ES-I3 (cell line): ENCODE measurements at regions not wholly inside any gene's neighbourhood (a gene's known extent, or its start where the extent isn't known, plus 50 kb on each side); places are given as distances from the start of the nearest gene placed in this dataset.
"Not testable (repeated sequence)": the region's sequence is repeated elsewhere in the genome, so short reads cannot be mapped to it uniquely, and the experiment has no call there.

Source experiments
- H3K36me3 ChIP-seq: 2 replicates; pipeline ENCODE4 v1.6.1; 2013; ENCODE audit warnings: mild to moderate bottlenecking, low read length, control low read depth, moderate library complexity; ENCODE audit not compliant: insufficient read depth
- H3K4me1 ChIP-seq: 2 replicates; pipeline ENCODE4 v1.6.1; 2013; ENCODE audit warnings: mild to moderate bottlenecking, control low read depth, low read length; ENCODE audit not compliant: insufficient read depth
- H3K9ac ChIP-seq: 2 replicates; pipeline ENCODE4 v1.6.1; 2013; ENCODE audit warnings: low read depth, mild to moderate bottlenecking, low read length, moderate library complexity
- H3K9me3 ChIP-seq: 2 replicates; pipeline ENCODE4 v1.6.1; 2013; ENCODE audit warnings: mild to moderate bottlenecking, low read length, moderate library complexity; ENCODE audit not compliant: control insufficient read depth, insufficient read depth

DNA sequence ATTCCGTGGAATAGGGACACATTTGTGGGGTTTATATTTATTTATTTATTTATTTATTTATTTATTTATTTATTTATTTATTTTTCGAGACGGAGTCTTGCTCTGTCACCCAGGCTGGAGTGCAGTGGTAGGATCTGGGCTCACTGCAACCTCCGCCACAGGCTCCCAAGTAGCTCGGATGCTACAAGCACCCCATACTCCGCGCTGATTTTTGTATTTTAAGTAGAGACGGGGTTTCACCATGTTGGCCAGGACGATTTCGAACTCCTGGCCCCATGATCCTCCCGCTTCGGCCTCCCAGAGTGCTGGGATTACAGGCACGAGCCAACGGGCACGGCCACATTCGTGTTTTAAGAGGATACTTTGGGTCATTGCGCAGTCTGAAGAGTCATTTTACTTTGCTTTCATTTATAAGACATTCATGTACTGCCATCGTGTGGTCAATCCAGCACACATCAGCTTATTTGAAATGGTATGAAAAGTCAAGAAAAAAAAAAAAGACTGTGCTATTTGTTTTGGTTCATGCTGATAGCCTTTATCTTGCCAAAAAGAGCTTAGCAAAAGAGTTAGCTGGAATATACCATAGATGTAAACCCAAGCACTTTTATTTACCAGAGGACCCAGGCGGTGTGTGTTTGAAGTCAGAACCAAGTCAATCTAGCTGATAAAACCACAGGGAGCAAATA, 1075.0 kb downstream of the EPHA3 start:
- peak overlapping the region; percentile 14; the same call in 1 of the 2 replicates for H3K9ac ChIP-seq
- H3K9me3 ChIP-seq, H3K4me1 ChIP-seq, H3K36me3 ChIP-seq: not testable (repeated sequence)

DNA sequence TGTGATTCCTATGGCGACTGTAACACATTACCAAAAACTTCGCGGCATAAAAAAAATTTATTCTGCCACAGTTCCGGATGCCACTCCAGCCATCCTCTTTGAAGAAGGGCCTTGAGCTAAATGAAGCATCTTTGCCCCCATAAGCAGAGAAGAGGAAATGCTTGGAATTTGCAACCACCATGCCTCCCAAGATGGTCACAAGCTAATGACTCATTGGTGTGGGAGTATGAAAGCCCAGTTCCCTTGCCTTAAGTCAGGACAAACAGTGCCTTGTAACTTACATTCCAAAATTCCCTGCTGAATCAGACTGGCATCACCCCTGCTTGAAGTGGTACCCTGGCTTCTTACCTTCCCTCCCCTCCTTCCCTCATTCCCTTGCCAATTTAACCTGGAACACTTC, 1077.4 kb downstream of the EPHA3 start:
- 0 out of 2 replicates have a peak, but pooled peaks cover 4% of the 10 kb centered on the region for H3K4me1 ChIP-seq
- no peak overlapping the region for H3K9ac ChIP-seq
- no peaks in the 10 kb centered on the region for H3K36me3 ChIP-seq
- no peaks in the 10 kb centered on the region for H3K9me3 ChIP-seq

DNA sequence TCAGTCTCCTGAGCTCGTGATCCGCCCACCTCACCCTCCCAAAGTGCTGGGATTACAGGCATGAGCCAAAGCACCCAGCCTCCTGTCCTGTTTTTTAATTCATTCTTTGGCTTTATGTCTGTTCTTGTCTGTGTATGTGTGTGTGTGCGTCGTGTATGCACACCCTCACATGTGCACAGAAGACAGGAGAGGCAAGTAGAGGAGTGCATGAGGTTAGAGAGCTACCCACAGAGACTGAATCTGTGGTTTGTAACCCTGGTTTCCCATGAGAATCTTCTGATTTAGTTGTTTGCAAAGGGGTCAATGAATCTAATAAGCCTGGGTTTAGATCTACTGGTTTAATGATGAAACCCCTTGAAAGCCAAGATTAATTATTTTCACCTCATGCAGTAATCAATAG, 1090.0 kb downstream of the EPHA3 start:
- not testable (repeated sequence) for H3K36me3 ChIP-seq, H3K9me3 ChIP-seq

DNA sequence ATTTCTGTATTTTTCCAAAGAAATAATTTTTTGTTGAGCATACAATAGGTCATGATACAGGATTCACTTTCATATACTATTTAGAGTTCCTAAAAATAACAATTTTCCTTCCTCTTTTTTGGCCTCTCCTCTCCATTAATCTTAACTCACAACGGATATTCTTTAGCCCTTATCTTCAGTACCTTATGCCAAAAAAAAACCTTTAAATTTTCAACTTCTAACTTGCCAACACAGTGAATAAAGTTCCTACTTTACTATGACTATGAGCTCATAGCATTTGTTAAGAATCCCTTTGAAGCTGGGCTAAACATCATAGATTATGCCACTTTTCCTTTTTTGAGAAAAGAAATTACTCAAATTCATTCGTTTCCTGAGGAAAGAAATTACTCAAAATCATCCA, 1095.5 kb downstream of the EPHA3 start:
- H3K4me1 ChIP-seq, H3K9ac ChIP-seq, H3K9me3 ChIP-seq, H3K36me3 ChIP-seq: not testable (repeated sequence)

More for the DNA sequence above, 1090.0 kb downstream of the EPHA3 start:
- not testable (repeated sequence) for H3K4me1 ChIP-seq, H3K9ac ChIP-seq

DNA sequence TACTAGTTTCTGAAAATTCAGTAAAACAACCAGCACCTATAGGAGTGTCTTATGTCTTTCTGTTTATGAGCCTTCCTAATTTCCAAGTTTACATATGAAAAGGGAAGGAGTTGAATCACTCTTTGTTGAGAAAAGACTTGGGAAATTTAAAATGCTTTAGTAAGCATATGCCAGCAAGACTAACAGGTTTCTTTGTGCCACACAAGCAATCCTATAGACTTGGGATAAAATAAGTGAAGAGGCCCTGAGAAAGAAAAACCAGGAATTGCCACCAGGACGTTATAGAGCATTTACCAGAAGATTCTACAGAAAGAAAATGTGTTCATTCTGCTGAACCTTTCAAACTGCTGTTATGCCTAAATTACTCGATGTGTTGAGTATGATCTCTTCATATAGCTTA, 1099.1 kb downstream of the EPHA3 start:
- H3K9me3 ChIP-seq, H3K36me3 ChIP-seq, H3K9ac ChIP-seq, H3K4me1 ChIP-seq: not testable (repeated sequence)

DNA sequence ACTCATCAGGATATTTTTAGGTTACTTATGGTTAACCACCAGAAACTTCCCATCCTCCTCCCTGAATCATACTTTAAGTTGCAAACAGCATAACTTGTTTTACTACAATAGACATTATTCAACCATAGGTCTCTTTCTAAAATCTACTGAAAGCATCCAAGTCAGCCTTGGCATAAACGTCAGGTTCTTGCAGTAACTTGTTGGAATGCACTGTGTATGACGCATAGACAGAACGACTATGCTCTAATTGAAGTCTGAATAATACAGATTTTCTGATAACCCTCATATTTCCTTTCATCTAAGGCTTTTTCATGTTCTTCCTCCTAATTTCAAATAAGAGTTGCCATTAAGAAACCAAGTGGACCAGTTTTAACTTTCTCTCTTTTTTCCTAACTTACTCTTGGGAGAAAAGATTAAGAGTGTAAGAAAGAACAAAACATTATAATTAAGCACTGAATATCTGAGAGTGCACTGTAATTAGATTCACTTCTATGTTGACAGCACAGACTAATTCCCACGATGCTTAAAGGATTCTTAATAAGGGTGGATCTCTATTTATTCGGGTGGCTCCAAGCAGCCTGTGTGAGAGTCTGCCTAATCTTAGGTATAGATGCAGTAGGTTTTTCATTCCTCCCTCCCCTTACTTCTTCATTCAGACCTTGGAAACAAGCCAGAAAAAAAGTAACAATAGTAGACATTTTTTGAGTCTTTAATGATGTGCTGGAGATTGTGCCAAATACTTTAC, 1100.1 kb downstream of the EPHA3 start:
- H3K9ac ChIP-seq, H3K36me3 ChIP-seq, H3K4me1 ChIP-seq, H3K9me3 ChIP-seq: not testable (repeated sequence)

DNA sequence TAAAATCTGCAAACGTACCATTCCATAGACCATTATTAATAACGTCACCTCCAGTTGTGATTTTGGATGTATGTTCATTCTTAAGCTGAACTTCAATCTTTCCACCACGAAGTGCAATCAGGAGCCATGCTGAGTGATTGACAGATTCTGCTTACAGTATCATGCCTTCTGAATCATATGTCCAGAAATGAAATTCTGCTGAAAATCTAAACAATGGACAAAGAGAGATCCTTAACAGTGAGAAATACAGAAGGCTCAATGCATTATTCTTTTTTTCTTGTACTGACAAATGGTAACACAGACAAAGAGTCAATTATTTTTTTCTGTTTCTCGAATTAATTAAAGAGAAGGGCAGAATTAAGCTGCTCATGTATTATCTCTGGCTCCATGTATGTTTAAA, 1114.5 kb downstream of the EPHA3 start:
- Histone ChIP-seq H3K4me1 (no peaks in the 10 kb centered on the region), H3K9ac (no peak overlapping the region)

DNA sequence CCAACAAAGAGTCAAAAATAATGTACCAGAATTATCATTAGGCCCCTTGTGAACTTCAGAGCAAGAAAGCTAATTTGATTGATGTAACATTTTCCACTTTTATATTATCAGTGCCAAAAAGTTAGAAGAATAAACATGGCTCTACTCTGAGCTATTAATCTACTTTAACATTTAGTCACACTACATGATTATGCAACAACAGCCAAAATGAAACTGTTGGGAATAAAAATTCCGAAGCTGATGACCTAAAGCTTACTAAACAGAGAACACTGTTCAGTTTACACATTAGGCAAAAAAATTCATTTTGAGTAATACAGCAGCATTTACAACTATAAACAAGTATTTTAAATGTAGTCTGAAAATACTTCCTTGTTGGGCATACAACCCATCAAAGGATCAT, 1134.1 kb downstream of the EPHA3 start:
- no peaks in the 10 kb centered on the region for H3K36me3 ChIP-seq

More for the DNA sequence above, 1114.5 kb downstream of the EPHA3 start:
- Histone ChIP-seq H3K9me3 (no peaks in the 10 kb centered on the region), H3K36me3 (no peaks in the 10 kb centered on the region)

DNA sequence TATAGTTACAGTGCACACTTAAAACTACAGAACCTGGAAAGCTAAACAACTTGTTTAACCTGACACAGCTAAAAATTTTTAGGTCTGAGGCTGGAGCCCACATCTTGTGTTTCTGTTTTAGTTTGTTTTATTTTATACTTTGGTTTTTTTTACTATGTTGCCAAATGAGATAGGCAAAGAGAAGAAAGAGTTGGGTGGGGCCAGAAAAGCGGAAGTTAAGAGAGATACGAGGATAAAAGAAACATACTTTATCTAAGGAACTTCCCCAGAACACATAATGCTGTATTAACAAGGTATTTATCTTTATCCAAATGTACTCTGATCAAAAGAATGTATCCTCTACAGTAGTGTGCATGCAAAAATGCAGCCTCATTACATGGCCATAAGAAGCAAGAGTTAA, 1145.7 kb downstream of the EPHA3 start:
- H3K9ac ChIP-seq = no peak overlapping the region
- H3K36me3 ChIP-seq = no peaks in the 10 kb centered on the region
- H3K4me1 ChIP-seq = no peaks in the 10 kb centered on the region
- no peaks in the 10 kb centered on the region for H3K9me3 ChIP-seq

More for the DNA sequence above, 1134.1 kb downstream of the EPHA3 start:
- H3K4me1 ChIP-seq = no peaks in the 10 kb centered on the region
- H3K9me3 ChIP-seq = no peaks in the 10 kb centered on the region
- no peak overlapping the region for H3K9ac ChIP-seq

DNA sequence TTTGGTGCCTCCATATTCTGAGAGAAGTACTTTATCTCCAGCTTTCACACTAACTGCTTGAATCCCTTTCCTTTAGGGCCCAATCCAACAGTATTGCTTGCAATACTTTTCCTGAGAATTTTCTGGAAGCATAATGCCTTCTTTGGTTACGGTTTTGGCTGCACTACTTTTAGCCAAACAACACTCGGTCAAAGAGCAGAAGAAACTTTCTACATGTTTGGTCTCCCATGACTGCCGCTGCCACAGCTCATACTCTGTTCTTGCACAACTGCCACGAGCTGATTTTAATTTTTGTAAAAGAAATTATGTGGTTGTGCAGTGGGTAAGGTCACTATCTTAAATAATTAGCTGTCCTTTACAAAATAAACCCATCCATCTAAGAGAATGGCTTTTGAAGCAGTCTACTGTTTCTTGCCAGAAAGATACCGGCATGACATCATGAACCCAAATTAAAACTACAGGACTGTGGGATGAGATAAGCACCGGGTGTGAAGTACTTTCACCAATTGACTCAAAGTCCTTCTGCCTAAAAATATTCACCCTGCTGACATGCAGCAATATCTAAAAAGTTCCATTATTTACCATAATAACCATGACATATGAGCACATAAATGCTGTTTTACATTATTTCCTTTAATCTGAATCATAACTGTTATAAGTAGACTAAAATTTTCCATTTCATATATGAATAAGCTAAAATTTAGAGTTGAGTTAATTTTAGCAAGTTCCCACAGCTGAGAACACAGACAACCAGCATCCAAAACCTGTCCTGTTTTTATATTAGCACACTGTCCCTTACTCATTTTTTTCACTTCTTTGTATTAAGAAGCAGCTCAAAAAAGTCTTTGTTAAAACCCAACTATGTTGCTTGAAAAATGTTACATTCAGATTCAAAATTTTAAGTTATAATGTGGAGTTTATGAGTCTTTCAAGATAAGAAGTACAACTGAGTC, 1154.3 kb downstream of the EPHA3 start:
- H3K36me3 ChIP-seq = no peaks in the 10 kb centered on the region
- no peaks in the 10 kb centered on the region for H3K4me1 ChIP-seq
- no peak overlapping the region for H3K9ac ChIP-seq
- H3K9me3 ChIP-seq = no peaks in the 10 kb centered on the region; the same call in 1 of the 2 replicates
